ENCODE measurements at regions not wholly inside any gene's neighbourhood (a gene's known extent, or its start where the extent isn't known, plus 50 kb on each side); places are given as distances from the start of the nearest gene placed in this dataset.

DNA sequence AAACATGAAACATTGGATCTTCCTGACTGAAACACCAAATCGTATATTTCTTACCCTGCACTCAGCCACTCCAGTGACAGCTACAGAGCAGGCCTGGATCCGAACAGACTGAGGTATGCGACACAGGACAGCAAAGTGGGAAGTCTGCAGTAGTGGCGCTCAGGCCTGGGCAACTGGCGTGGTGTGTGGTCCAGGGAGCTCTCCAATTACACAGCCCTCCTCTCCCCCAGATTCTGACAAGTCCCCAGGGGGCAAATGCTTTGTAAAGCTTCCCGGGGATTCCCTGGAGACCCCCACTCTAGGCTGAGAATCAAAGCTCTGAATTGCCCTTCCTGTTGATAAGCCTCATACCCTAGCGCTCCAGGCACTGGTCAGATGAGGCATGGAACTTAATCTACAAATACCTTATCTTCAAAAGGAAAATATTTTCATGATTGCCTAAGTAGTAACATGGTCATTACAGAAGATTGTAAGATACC is 104.8 kb upstream of the ERCC6L2 start:
- ChIA-PET CTCF (interaction anchor here (1.0 to 2.3 kb wide), 3 partner anchors 34 to 37 kb away, joined by 3 to 7 read pairs (median 4); no protein-coding TSS in a partner anchor), POLR2A (no interaction called here)
- Mint-ChIP-seq H3K36me3 (ENCODE audit: low read depth) (no peaks in the 10 kb centered on the region), H3K27me3 (peaks cover 7% of the 10 kb centered on the region), H3K9me3 (no peaks in the 10 kb centered on the region), H3K4me1 (ENCODE audit: low read depth) (peaks cover 15% of the 10 kb centered on the region), H3K4me3 (no peak overlapping the region), H3K27ac (no peak overlapping the region)
- DNase-seq (no peak), ATAC-seq (no peak)
- TF ChIP-seq, protein P1, sequence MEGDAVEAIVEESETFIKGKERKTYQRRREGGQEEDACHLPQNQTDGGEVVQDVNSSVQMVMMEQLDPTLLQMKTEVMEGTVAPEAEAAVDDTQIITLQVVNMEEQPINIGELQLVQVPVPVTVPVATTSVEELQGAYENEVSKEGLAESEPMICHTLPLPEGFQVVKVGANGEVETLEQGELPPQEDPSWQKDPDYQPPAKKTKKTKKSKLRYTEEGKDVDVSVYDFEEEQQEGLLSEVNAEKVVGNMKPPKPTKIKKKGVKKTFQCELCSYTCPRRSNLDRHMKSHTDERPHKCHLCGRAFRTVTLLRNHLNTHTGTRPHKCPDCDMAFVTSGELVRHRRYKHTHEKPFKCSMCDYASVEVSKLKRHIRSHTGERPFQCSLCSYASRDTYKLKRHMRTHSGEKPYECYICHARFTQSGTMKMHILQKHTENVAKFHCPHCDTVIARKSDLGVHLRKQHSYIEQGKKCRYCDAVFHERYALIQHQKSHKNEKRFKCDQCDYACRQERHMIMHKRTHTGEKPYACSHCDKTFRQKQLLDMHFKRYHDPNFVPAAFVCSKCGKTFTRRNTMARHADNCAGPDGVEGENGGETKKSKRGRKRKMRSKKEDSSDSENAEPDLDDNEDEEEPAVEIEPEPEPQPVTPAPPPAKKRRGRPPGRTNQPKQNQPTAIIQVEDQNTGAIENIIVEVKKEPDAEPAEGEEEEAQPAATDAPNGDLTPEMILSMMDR (IDR thresholded peaks at IDR 0.05): no peak
- intact Hi-C loops (cut with micrococcal nuclease): no loop called here

DNA sequence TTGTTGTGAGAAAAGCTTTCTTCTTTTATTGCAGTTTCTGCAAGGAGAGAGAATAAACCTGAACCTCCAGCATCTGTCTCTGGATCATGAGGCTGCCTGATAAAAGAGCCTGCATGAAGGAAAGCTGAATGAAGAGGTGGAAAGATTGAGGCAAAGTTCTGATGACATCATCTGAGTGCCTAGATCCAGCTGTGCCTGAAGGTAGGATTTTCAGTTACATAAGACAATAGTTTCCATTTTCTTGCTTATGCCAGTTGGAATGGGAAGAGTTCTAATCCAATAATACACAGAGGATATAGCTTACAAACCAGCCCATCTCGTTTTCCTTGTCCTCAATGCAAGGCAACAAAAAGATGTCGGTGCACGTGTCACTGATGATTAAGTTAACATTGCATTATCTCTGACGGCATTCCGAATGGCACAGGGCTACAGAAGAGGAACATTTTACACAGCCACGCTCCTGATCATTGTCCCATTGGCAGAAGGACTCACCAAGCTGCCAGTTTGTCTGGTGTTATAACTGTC is 105.5 kb upstream of the ERCC6L2 start:
- ATAC-seq: no peak
- no peaks in the 10 kb centered on the region for H3K9me3 Mint-ChIP-seq
- H3K36me3 Mint-ChIP-seq (ENCODE audit: low read depth): no peaks in the 10 kb centered on the region
- H3K4me1 Mint-ChIP-seq (ENCODE audit: low read depth): peaks cover 15% of the 10 kb centered on the region
- H3K4me3 Mint-ChIP-seq: no peak overlapping the region
- H3K27ac Mint-ChIP-seq: no peak overlapping the region
- POLR2A ChIA-PET: interaction anchor here (0.6 kb wide), 1 partner anchor 584 kb away, joined by 3 read pairs; no protein-coding TSS in a partner anchor
- no peak for DNase-seq
- TF ChIP-seq, protein P1 (IDR thresholded peaks at IDR 0.05): no peak
- peaks cover 7% of the 10 kb centered on the region for H3K27me3 Mint-ChIP-seq
- intact Hi-C loops (cut with micrococcal nuclease): no loop called here
- CTCF ChIA-PET: interaction anchor here (2.3 kb wide), 1 partner anchor 34 kb away, joined by 7 read pairs; no protein-coding TSS in a partner anchor

DNA sequence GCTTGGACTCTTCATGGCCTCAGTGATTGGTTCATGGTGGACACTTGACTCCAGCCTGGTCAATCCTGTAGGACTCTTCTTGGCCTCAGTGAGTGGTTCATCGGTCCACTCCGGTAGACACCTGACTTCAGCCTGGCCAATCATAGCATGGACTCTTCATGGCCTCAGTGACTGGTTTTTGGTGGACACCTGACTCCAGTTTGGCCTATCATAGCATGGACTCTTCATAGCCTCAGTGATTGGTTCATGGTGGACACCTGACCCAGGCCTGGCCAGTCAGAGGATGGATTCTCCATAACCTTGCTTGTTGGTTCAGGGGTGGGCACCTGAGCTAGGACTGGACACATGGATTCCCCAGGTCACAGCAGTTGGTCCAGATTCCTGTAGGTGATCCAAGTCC is 106.0 kb upstream of the ERCC6L2 start:
- intact Hi-C loops (cut with micrococcal nuclease): no loop called here
- TF ChIP-seq, protein P1 (IDR thresholded peaks at IDR 0.05): no peak
- H3K9me3 Mint-ChIP-seq: no peaks in the 10 kb centered on the region
- H3K4me3 Mint-ChIP-seq: no peak overlapping the region
- H3K27ac Mint-ChIP-seq: no peak overlapping the region
- DNase-seq (no peak), ATAC-seq (no peak)
- POLR2A ChIA-PET: interaction anchor here (0.6 kb wide), 1 partner anchor 584 kb away, joined by 3 read pairs; no protein-coding TSS in a partner anchor
- H3K36me3 Mint-ChIP-seq (ENCODE audit: low read depth): no peaks in the 10 kb centered on the region
- peaks cover 15% of the 10 kb centered on the region for H3K4me1 Mint-ChIP-seq (ENCODE audit: low read depth)
- CTCF ChIA-PET: interaction anchor here (2.3 kb wide), 1 partner anchor 33 kb away, joined by 7 read pairs; no protein-coding TSS in a partner anchor
- peaks cover 7% of the 10 kb centered on the region for H3K27me3 Mint-ChIP-seq

DNA sequence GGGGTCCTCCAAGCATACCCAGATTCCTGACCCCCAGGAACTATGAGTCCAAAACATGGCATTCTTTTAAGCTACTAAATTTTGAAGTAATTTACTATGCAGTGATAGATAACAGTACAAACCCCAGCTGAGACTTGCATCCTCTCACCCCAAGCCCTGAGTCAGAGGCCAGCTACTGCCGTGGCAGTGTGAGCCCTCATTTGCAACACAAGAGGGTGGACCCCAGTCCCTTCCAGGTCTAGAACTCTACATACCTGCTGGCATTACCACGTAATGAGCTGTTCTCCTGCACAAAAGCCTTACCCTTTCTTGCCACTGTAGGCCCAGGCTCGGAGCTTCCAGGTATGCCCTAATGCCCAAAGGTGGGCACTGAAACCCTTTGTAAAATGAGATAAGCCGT is 108.6 kb upstream of the ERCC6L2 start:
- DNase-seq: no peak
- CTCF ChIA-PET: interaction anchor here (0.9 kb wide), 1 partner anchor 40 kb away, joined by 6 read pairs; no protein-coding TSS in a partner anchor
- ATAC-seq: no peak
- TF ChIP-seq, protein P1 (IDR thresholded peaks at IDR 0.05): no peak
- peaks cover 10% of the 10 kb centered on the region for H3K27me3 Mint-ChIP-seq
- no peaks in the 10 kb centered on the region for H3K36me3 Mint-ChIP-seq (ENCODE audit: low read depth)
- intact Hi-C loops (cut with micrococcal nuclease): no loop called here
- peaks cover 14% of the 10 kb centered on the region for H3K4me1 Mint-ChIP-seq (ENCODE audit: low read depth)
- no peak overlapping the region for H3K4me3 Mint-ChIP-seq
- H3K27ac Mint-ChIP-seq: no peak overlapping the region
- H3K9me3 Mint-ChIP-seq: peaks cover 1% of the 10 kb centered on the region
- POLR2A ChIA-PET: interaction anchor here (1.0 to 1.2 kb wide), 3 partner anchors 10 to 24 kb away, joined by 3 read pairs; no protein-coding TSS in a partner anchor

DNA sequence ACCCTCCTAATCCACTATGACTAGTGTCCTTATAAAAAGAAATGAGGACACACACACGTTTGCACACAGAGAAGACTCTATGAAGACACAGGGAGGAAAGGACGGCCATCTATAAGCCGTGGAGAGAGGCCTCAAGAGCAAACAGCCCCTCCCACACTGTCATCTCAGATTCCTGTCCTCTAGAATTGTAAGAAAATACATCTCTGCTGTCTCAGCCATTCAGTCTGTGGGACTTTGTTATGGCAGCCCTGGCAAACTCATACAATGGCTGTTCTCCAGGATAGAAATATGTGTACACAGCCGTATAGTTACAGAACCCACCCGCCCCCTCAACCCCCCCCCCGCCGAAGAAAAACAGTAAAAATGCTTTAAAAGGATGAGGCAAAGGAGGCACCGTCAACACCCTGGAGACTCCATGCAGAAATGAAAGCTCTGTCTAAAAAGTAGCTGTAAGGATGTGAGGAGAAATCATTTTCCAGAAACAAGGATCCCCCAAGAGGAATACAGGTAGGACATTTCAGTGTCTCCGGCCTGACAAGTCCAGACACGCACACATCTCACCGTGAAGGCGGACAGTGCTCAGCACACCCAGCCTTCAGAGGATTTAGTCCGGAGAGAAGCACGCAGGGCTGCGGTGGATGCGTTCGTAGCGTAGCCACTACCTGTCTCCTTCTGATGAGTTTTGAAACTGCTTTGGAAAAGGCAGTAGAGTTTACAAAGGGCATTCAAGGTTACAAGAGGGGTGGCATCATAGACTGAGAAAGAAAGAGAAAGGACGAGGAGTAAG is 110.8 kb upstream of the ERCC6L2 start:
- intact Hi-C loops (cut with micrococcal nuclease): no loop called here
- peaks cover 4% of the 10 kb centered on the region for H3K27me3 Mint-ChIP-seq

More for the DNA sequence above, 110.8 kb upstream of the ERCC6L2 start:
- TF ChIP-seq, protein P1 (IDR thresholded peaks at IDR 0.05): no peak
- Mint-ChIP-seq H3K4me1 (ENCODE audit: low read depth) (peaks cover 12% of the 10 kb centered on the region), H3K27ac (no peak overlapping the region), H3K4me3 (no peak overlapping the region), H3K9me3 (peaks cover 1% of the 10 kb centered on the region), H3K36me3 (ENCODE audit: low read depth) (no peaks in the 10 kb centered on the region)
- ATAC-seq (no peak), DNase-seq (no peak)
- CTCF ChIA-PET: no interaction called here
- POLR2A ChIA-PET: no interaction called here
